ENCODE measurements at regions not wholly inside any gene's neighbourhood (a gene's known extent, or its start where the extent isn't known, plus 50 kb on each side); places are given as distances from the start of the nearest gene placed in this dataset.

GRCh38 chr5:152987131-152987530, 503.3 kb upstream of the GRIA1 start:
- Histone ChIP-seq H3K9me3 (ENCODE audit: control extremely low read depth in 1 of 5, control insufficient read depth in 4 of 5, insufficient read depth in 2 of 5, low read depth in 1 of 5, low read length in 4 of 5) (no peaks in the 10 kb centered on the region), H3K27ac (ENCODE audit: insufficient read depth in 1 of 2, low read depth in 1 of 2, low read length in 2 of 2, poor library complexity in 1 of 2, severe bottlenecking in 2 of 2) (no peak overlapping the region), H3K36me3 (ENCODE audit: control insufficient read depth in 4 of 4, insufficient read depth in 4 of 4, low read length in 3 of 4) (no peaks in the 10 kb centered on the region), H3K27me3 (replicated peaks in 2 of 5; ENCODE audit: control insufficient read depth in 4 of 5, insufficient read depth in 5 of 5, low read length in 4 of 5) (no peaks in the 10 kb centered on the region), H3K4me3 (ENCODE audit: control insufficient read depth in 1 of 7, extremely low read depth in 1 of 7, insufficient read depth in 4 of 7, low read depth in 2 of 7, low read length in 6 of 7) (no peak overlapping the region), H3K4me1 (ENCODE audit: control extremely low read depth in 1 of 4, control insufficient read depth in 4 of 4, insufficient read depth in 4 of 4, low read length in 3 of 4) (no peaks in the 10 kb centered on the region)
- ChIA-PET CTCF (no interaction called here), POLR2A (no interaction called here)
- no CpG with 5 or more reads among the region's 1 CpG for WGBS (ENCODE audit: insufficient coverage)
- DNase-seq = no peak

- Histone ChIP-seq H3K4me1 (ENCODE audit: control extremely low read depth in 1 of 4, control insufficient read depth in 4 of 4, insufficient read depth in 4 of 4, low read length in 3 of 4) (no peaks in the 10 kb centered on the region), H3K27ac (ENCODE audit: insufficient read depth in 1 of 2, low read depth in 1 of 2, low read length in 2 of 2, poor library complexity in 1 of 2, severe bottlenecking in 2 of 2) (no peak overlapping the region), H3K4me3 (ENCODE audit: control insufficient read depth in 1 of 7, extremely low read depth in 1 of 7, insufficient read depth in 4 of 7, low read depth in 2 of 7, low read length in 6 of 7) (no peak overlapping the region), H3K9me3 (ENCODE audit: control extremely low read depth in 1 of 5, control insufficient read depth in 4 of 5, insufficient read depth in 2 of 5, low read depth in 1 of 5, low read length in 4 of 5) (no peaks in the 10 kb centered on the region), H3K36me3 (ENCODE audit: control insufficient read depth in 4 of 4, insufficient read depth in 4 of 4, low read length in 3 of 4) (no peaks in the 10 kb centered on the region), H3K27me3 (replicated peaks in 2 of 5; ENCODE audit: control insufficient read depth in 4 of 5, insufficient read depth in 5 of 5, low read length in 4 of 5) (no peaks in the 10 kb centered on the region)
- CTCF ChIA-PET = no interaction called here
- WGBS (ENCODE audit: insufficient coverage) = no CpG with 5 or more reads among the region's 2 CpGs
- POLR2A ChIA-PET = no interaction called here
- DNase-seq = no peak
Measured at GRCh38 chr5:152990217-152990616, 500.3 kb upstream of the GRIA1 start.

GRCh38 chr5:152990649-152991048, 499.8 kb upstream of the GRIA1 start:
- Histone ChIP-seq H3K36me3 (ENCODE audit: control insufficient read depth in 4 of 4, insufficient read depth in 4 of 4, low read length in 3 of 4) (no peaks in the 10 kb centered on the region), H3K27ac (ENCODE audit: insufficient read depth in 1 of 2, low read depth in 1 of 2, low read length in 2 of 2, poor library complexity in 1 of 2, severe bottlenecking in 2 of 2) (no peak overlapping the region), H3K27me3 (replicated peaks in 2 of 5; ENCODE audit: control insufficient read depth in 4 of 5, insufficient read depth in 5 of 5, low read length in 4 of 5) (no peaks in the 10 kb centered on the region), H3K4me1 (ENCODE audit: control extremely low read depth in 1 of 4, control insufficient read depth in 4 of 4, insufficient read depth in 4 of 4, low read length in 3 of 4) (no peaks in the 10 kb centered on the region), H3K9me3 (ENCODE audit: control extremely low read depth in 1 of 5, control insufficient read depth in 4 of 5, insufficient read depth in 2 of 5, low read depth in 1 of 5, low read length in 4 of 5) (no peaks in the 10 kb centered on the region), H3K4me3 (ENCODE audit: control insufficient read depth in 1 of 7, extremely low read depth in 1 of 7, insufficient read depth in 4 of 7, low read depth in 2 of 7, low read length in 6 of 7) (no peak overlapping the region)
- POLR2A ChIA-PET = no interaction called here
- no peak for DNase-seq
- CTCF ChIA-PET = no interaction called here
- WGBS (ENCODE audit: insufficient coverage) = no CpG with 5 or more reads among the region's 2 CpGs

GRCh38 chr5:152994033-152994680, 496.3 kb upstream of the GRIA1 start:
- POLR2A ChIA-PET = no interaction called here
- 94% methylated on average over 4 of the region's 5 CpGs for WGBS (ENCODE audit: insufficient coverage)
- no peak overlapping the region for H3K4me3 ChIP-seq (ENCODE audit: control insufficient read depth in 1 of 7, extremely low read depth in 1 of 7, insufficient read depth in 4 of 7, low read depth in 2 of 7, low read length in 6 of 7)
- H3K36me3 ChIP-seq (ENCODE audit: control insufficient read depth in 4 of 4, insufficient read depth in 4 of 4, low read length in 3 of 4) = no peaks in the 10 kb centered on the region
- no peaks in the 10 kb centered on the region for H3K27me3 ChIP-seq (replicated peaks in 2 of 5; ENCODE audit: control insufficient read depth in 4 of 5, insufficient read depth in 5 of 5, low read length in 4 of 5)
- no peak overlapping the region for H3K27ac ChIP-seq (ENCODE audit: insufficient read depth in 1 of 2, low read depth in 1 of 2, low read length in 2 of 2, poor library complexity in 1 of 2, severe bottlenecking in 2 of 2)
- no peak for DNase-seq
- no peaks in the 10 kb centered on the region for H3K9me3 ChIP-seq (ENCODE audit: control extremely low read depth in 1 of 5, control insufficient read depth in 4 of 5, insufficient read depth in 2 of 5, low read depth in 1 of 5, low read length in 4 of 5)
- H3K4me1 ChIP-seq (ENCODE audit: control extremely low read depth in 1 of 4, control insufficient read depth in 4 of 4, insufficient read depth in 4 of 4, low read length in 3 of 4) = no peaks in the 10 kb centered on the region
- CTCF ChIA-PET = no interaction called here

DNA sequence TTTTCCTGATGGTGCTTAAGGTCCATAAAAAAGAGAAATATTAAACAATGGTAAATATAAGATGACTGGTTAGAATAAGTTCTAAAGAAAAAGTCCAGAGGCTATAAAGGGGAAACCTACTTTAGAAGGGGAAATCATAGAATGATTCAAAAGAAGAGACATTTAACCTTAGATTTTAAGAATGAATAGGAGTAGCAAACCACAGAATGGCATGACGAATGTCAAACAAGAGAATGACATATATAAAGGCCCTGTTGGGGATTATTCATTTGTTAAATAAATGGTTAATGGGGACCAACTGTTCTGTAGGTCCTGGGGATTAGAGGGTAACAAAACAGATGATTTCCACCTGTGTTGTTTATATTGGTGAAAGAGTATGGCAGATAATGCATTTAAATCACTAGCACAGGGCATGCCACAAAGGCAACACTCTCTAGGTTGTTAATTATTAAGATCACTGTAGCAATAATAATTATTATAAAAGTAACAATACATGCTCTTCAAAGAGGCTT, 495.2 kb upstream of the GRIA1 start:
- ChIA-PET CTCF (no interaction called here), POLR2A (no interaction called here)
- Histone ChIP-seq H3K27ac (ENCODE audit: insufficient read depth in 1 of 2, low read depth in 1 of 2, low read length in 2 of 2, poor library complexity in 1 of 2, severe bottlenecking in 2 of 2) (no peak overlapping the region), H3K4me3 (ENCODE audit: control insufficient read depth in 1 of 7, extremely low read depth in 1 of 7, insufficient read depth in 4 of 7, low read depth in 2 of 7, low read length in 6 of 7) (no peak overlapping the region), H3K27me3 (replicated peaks in 2 of 5; ENCODE audit: control insufficient read depth in 4 of 5, insufficient read depth in 5 of 5, low read length in 4 of 5) (no peaks in the 10 kb centered on the region), H3K4me1 (ENCODE audit: control extremely low read depth in 1 of 4, control insufficient read depth in 4 of 4, insufficient read depth in 4 of 4, low read length in 3 of 4) (no peaks in the 10 kb centered on the region), H3K9me3 (ENCODE audit: control extremely low read depth in 1 of 5, control insufficient read depth in 4 of 5, insufficient read depth in 2 of 5, low read depth in 1 of 5, low read length in 4 of 5) (no peaks in the 10 kb centered on the region), H3K36me3 (ENCODE audit: control insufficient read depth in 4 of 4, insufficient read depth in 4 of 4, low read length in 3 of 4) (no peaks in the 10 kb centered on the region)
- DNase-seq = no peak
- 71% methylated on average over 1 of the region's 1 CpG for WGBS (ENCODE audit: insufficient coverage)

DNA sequence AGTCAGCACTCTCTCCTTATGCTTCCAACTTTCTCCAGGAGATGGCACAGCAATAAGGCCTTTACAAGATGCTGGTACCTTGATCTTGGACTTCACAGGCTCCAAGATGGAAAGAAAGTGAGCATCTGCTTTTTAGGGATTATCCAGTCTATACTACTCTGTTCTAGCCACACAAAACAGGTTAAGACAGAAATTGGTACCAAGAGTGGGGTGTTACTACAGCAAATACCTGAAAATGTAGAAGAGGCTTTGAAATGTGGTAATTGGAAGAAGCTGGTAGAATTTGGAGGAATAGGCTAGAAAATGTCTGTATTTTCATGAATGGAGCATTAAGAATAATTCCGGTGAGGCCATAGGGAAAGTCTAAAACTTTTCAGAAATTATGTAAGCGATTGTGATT, 484.8 kb upstream of the GRIA1 start:
- H3K4me1 ChIP-seq (ENCODE audit: control extremely low read depth in 1 of 4, control insufficient read depth in 4 of 4, insufficient read depth in 4 of 4, low read length in 3 of 4) = no peaks in the 10 kb centered on the region
- DNase-seq = no peak
- peaks cover 0 to 5% (median 2%) of the 10 kb centered on the region in 5 experiments for H3K9me3 ChIP-seq (ENCODE audit: control extremely low read depth in 1 of 5, control insufficient read depth in 4 of 5, insufficient read depth in 2 of 5, low read depth in 1 of 5, low read length in 4 of 5)
- WGBS (ENCODE audit: insufficient coverage) = 100% methylated on average over 2 of the region's 2 CpGs
- ChIA-PET POLR2A (no interaction called here), CTCF (no interaction called here)
- no peaks in the 10 kb centered on the region for H3K27me3 ChIP-seq (replicated peaks in 2 of 5; ENCODE audit: control insufficient read depth in 4 of 5, insufficient read depth in 5 of 5, low read length in 4 of 5)
- no peaks in the 10 kb centered on the region for H3K36me3 ChIP-seq (ENCODE audit: control insufficient read depth in 4 of 4, insufficient read depth in 4 of 4, low read length in 3 of 4)
- H3K4me3 ChIP-seq (ENCODE audit: control insufficient read depth in 1 of 7, extremely low read depth in 1 of 7, insufficient read depth in 4 of 7, low read depth in 2 of 7, low read length in 6 of 7) = no peak overlapping the region
- H3K27ac ChIP-seq (ENCODE audit: insufficient read depth in 1 of 2, low read depth in 1 of 2, low read length in 2 of 2, poor library complexity in 1 of 2, severe bottlenecking in 2 of 2) = no peak overlapping the region

GRCh38 chr5:153006681-153007080, 483.8 kb upstream of the GRIA1 start:
- Histone ChIP-seq H3K27me3 (replicated peaks in 2 of 5; ENCODE audit: control insufficient read depth in 4 of 5, insufficient read depth in 5 of 5, low read length in 4 of 5) (no peaks in the 10 kb centered on the region), H3K4me3 (ENCODE audit: control insufficient read depth in 1 of 7, extremely low read depth in 1 of 7, insufficient read depth in 4 of 7, low read depth in 2 of 7, low read length in 6 of 7) (no peak overlapping the region), H3K27ac (ENCODE audit: insufficient read depth in 1 of 2, low read depth in 1 of 2, low read length in 2 of 2, poor library complexity in 1 of 2, severe bottlenecking in 2 of 2) (no peak overlapping the region), H3K36me3 (ENCODE audit: control insufficient read depth in 4 of 4, insufficient read depth in 4 of 4, low read length in 3 of 4) (no peaks in the 10 kb centered on the region), H3K4me1 (ENCODE audit: control extremely low read depth in 1 of 4, control insufficient read depth in 4 of 4, insufficient read depth in 4 of 4, low read length in 3 of 4) (no peaks in the 10 kb centered on the region), H3K9me3 (ENCODE audit: control extremely low read depth in 1 of 5, control insufficient read depth in 4 of 5, insufficient read depth in 2 of 5, low read depth in 1 of 5, low read length in 4 of 5) (peaks cover 0 to 5% (median 2%) of the 10 kb centered on the region in 5 experiments)
- CTCF ChIA-PET = no interaction called here
- 87% methylated on average over 3 of the region's 3 CpGs for WGBS (ENCODE audit: insufficient coverage)
- no peak for DNase-seq
- POLR2A ChIA-PET = no interaction called here

Data from common myeloid progenitor, CD34-positive (primary cell).